ENCODE measurements at regions not wholly inside any gene's neighbourhood (a gene's known extent, or its start where the extent isn't known, plus 50 kb on each side); places are given as distances from the start of the nearest gene placed in this dataset.
"Not testable (repeated sequence)": the region's sequence is repeated elsewhere in the genome, so short reads cannot be mapped to it uniquely, and the experiment has no call there.

- TF ChIP-seq POLR2AphosphoS5 (IDR thresholded peaks at IDR 0.05; ENCODE audit: low read depth, low read length): no peak
- TF ChIP-seq TAF1 (IDR thresholded peaks at IDR 0.05; ENCODE audit: borderline replicate concordance, low read depth, low read length): no peak
- TF ChIP-seq POLR2A (IDR thresholded peaks at IDR 0.05; ENCODE audit: low read depth, low read length): no peak
- DNase-seq (ENCODE audit: insufficient read length) (no peak), FAIRE-seq (peak; percentile 21)
These were observed 52.4 kb downstream of the ELAPOR2 start for GRCh38 chr7:87007038-87007437.

GRCh38 chr7:87004956-87005355 is 54.5 kb downstream of the ELAPOR2 start:
- FAIRE-seq (no peak), DNase-seq (ENCODE audit: insufficient read length) (no peak)
- TF ChIP-seq POLR2AphosphoS5 (IDR thresholded peaks at IDR 0.05; ENCODE audit: low read depth, low read length) (no peak), POLR2A (IDR thresholded peaks at IDR 0.05; ENCODE audit: low read depth, low read length) (no peak), TAF1 (IDR thresholded peaks at IDR 0.05; ENCODE audit: borderline replicate concordance, low read depth, low read length) (no peak)

- DNase-seq (ENCODE audit: insufficient read length): no peak
- TF ChIP-seq TAF1 (IDR thresholded peaks at IDR 0.05; ENCODE audit: borderline replicate concordance, low read depth, low read length): no peak
- FAIRE-seq: peak; percentile 78
These were observed 55.3 kb downstream of the ELAPOR2 start for GRCh38 chr7:87003872-87004798.

GRCh38 chr7:87001214-87001613 is 58.2 kb downstream of the ELAPOR2 start:
- peak; percentile 62 for FAIRE-seq
- TF ChIP-seq TAF1 (IDR thresholded peaks at IDR 0.05; ENCODE audit: borderline replicate concordance, low read depth, low read length): no peak
- no peak for TF ChIP-seq POLR2AphosphoS5 (IDR thresholded peaks at IDR 0.05; ENCODE audit: low read depth, low read length)
- no peak for TF ChIP-seq POLR2A (IDR thresholded peaks at IDR 0.05; ENCODE audit: low read depth, low read length)
- no peak for DNase-seq (ENCODE audit: insufficient read length)

GRCh38 chr7:87000344-87000743 is 59.1 kb downstream of the ELAPOR2 start:
- DNase-seq (ENCODE audit: insufficient read length): no peak
- TF ChIP-seq POLR2A (IDR thresholded peaks at IDR 0.05; ENCODE audit: low read depth, low read length) (no peak), POLR2AphosphoS5 (IDR thresholded peaks at IDR 0.05; ENCODE audit: low read depth, low read length) (no peak), TAF1 (IDR thresholded peaks at IDR 0.05; ENCODE audit: borderline replicate concordance, low read depth, low read length) (no peak)
- FAIRE-seq: no peak

- DNase-seq (ENCODE audit: insufficient read length) (no peak), FAIRE-seq (no peak)
- TF ChIP-seq TAF1 (IDR thresholded peaks at IDR 0.05; ENCODE audit: borderline replicate concordance, low read depth, low read length): no peak
- TF ChIP-seq POLR2A (IDR thresholded peaks at IDR 0.05; ENCODE audit: low read depth, low read length): no peak
- no peak for TF ChIP-seq POLR2AphosphoS5 (IDR thresholded peaks at IDR 0.05; ENCODE audit: low read depth, low read length)
These were observed 59.7 kb downstream of the ELAPOR2 start for GRCh38 chr7:86999750-87000149.

GRCh38 chr7:86995814-86996213 is 63.6 kb downstream of the ELAPOR2 start:
- no peak for TF ChIP-seq POLR2A (IDR thresholded peaks at IDR 0.05; ENCODE audit: low read depth, low read length)
- no peak for TF ChIP-seq POLR2AphosphoS5 (IDR thresholded peaks at IDR 0.05; ENCODE audit: low read depth, low read length)
- no peak for TF ChIP-seq TAF1 (IDR thresholded peaks at IDR 0.05; ENCODE audit: borderline replicate concordance, low read depth, low read length)
- FAIRE-seq: no peak
- DNase-seq (ENCODE audit: insufficient read length): no peak

- DNase-seq (ENCODE audit: insufficient read length) (no peak), FAIRE-seq (no peak)
- TF ChIP-seq POLR2AphosphoS5 (IDR thresholded peaks at IDR 0.05; ENCODE audit: low read depth, low read length): no peak
- no peak for TF ChIP-seq TAF1 (IDR thresholded peaks at IDR 0.05; ENCODE audit: borderline replicate concordance, low read depth, low read length)
- TF ChIP-seq POLR2A (IDR thresholded peaks at IDR 0.05; ENCODE audit: low read depth, low read length): no peak
These were observed 64.3 kb downstream of the ELAPOR2 start for GRCh38 chr7:86995052-86995725.

GRCh38 chr7:86991771-86992191 is 67.7 kb downstream of the ELAPOR2 start:
- no peak for TF ChIP-seq POLR2AphosphoS5 (IDR thresholded peaks at IDR 0.05; ENCODE audit: low read depth, low read length)
- TF ChIP-seq POLR2A (IDR thresholded peaks at IDR 0.05; ENCODE audit: low read depth, low read length): no peak
- no peak for TF ChIP-seq TAF1 (IDR thresholded peaks at IDR 0.05; ENCODE audit: borderline replicate concordance, low read depth, low read length)
- DNase-seq (ENCODE audit: insufficient read length) (no peak), FAIRE-seq (no peak)

- DNase-seq (ENCODE audit: insufficient read length): no peak
- TF ChIP-seq POLR2AphosphoS5 (IDR thresholded peaks at IDR 0.05; ENCODE audit: low read depth, low read length): no peak
- no peak for TF ChIP-seq POLR2A (IDR thresholded peaks at IDR 0.05; ENCODE audit: low read depth, low read length)
- TF ChIP-seq TAF1 (IDR thresholded peaks at IDR 0.05; ENCODE audit: borderline replicate concordance, low read depth, low read length): no peak
These were observed 68.2 kb downstream of the ELAPOR2 start for GRCh38 chr7:86991093-86991769.

GRCh38 chr7:86989407-86989806 is 70.0 kb downstream of the ELAPOR2 start:
- TF ChIP-seq TAF1 (IDR thresholded peaks at IDR 0.05; ENCODE audit: borderline replicate concordance, low read depth, low read length): no peak
- no peak for TF ChIP-seq POLR2AphosphoS5 (IDR thresholded peaks at IDR 0.05; ENCODE audit: low read depth, low read length)
- no peak for TF ChIP-seq POLR2A (IDR thresholded peaks at IDR 0.05; ENCODE audit: low read depth, low read length)
- no peak for FAIRE-seq
- no peak for DNase-seq (ENCODE audit: insufficient read length)

More at GRCh38 chr7:86991093-86991769, 68.2 kb downstream of the ELAPOR2 start:
- no peak for FAIRE-seq

GRCh38 chr7:86987834-86988233 is 71.6 kb downstream of the ELAPOR2 start:
- DNase-seq (ENCODE audit: insufficient read length); FAIRE-seq: not testable (repeated sequence)

- FAIRE-seq; DNase-seq (ENCODE audit: insufficient read length): not testable (repeated sequence)
These were observed 72.1 kb downstream of the ELAPOR2 start for GRCh38 chr7:86987358-86987757.

GRCh38 chr7:86985342-86985741 is 74.1 kb downstream of the ELAPOR2 start:
- DNase-seq (ENCODE audit: insufficient read length); FAIRE-seq: not testable (repeated sequence)

GRCh38 chr7:86983654-86984053 is 75.8 kb downstream of the ELAPOR2 start:
- not testable (repeated sequence) for FAIRE-seq; DNase-seq (ENCODE audit: insufficient read length)

GRCh38 chr7:86981937-86982336 is 77.5 kb downstream of the ELAPOR2 start:
- not testable (repeated sequence) for DNase-seq (ENCODE audit: insufficient read length); FAIRE-seq

Data from GM12892 (cell line).